Spleen (tissue), 7 donors: ENCODE measurements at regions not wholly inside any gene's neighbourhood (a gene's known extent, or its start where the extent isn't known, plus 50 kb on each side); places are given as distances from the start of the nearest gene placed in this dataset.

ENCODE experiments used
- CTCF ChIP-seq, 11 experiments: fragments of 200-600 bp in 7 of 11; fragments of 450-650 bp in 4 of 11; sonication (generic) in 4 of 11; IDR thresholded peaks in 8 of 11; conservative IDR thresholded peaks in 3 of 11; 1 replicate in 7 of 11; 2 replicates in 4 of 11; pipeline versions ENCODE4 v1.4.0 to v1.8.0; 2016 to 2021; ENCODE audit warnings: antibody characterized with exemption in 11 of 11, inconsistent platforms in 4 of 11, mild to moderate bottlenecking in 1 of 11
- POLR2A ChIP-seq, 3 donors: fragments of 450-650 bp; IDR thresholded peaks; one replicate each; pipeline ENCODE4 v1.5.1; 2017; ENCODE audit warnings: antibody characterized with exemption in 3 of 3, mild to moderate bottlenecking in 1 of 3
- POLR2AphosphoS5 ChIP-seq, 3 donors: sonication (generic); formaldehyde crosslinking; IDR thresholded peaks; one replicate each; pipeline ENCODE4 v1.5.1; 2017; ENCODE audit warnings: antibody characterized with exemption in 3 of 3
- donor health status: DM: no; HTN: no; CAD: no; lungs with moderate emphysema.
- donor health status: DM: no; HTN: no; CAD: no.
- donor health status: DM: no; HTN: no; CAD: no.

GRCh38 chr20:47423586-47423985, 67.1 kb upstream of the ZMYND8 start:
- TF ChIP-seq CTCF (IDR thresholded peaks at IDR 0.05 in 8 of 11, conservative IDR thresholded peaks at IDR 0.05 in 3 of 11) (no peak), POLR2A (IDR thresholded peaks at IDR 0.05) (no peak), POLR2AphosphoS5 (IDR thresholded peaks at IDR 0.05) (no peak)
